ENCODE measurements at regions not wholly inside any gene's neighbourhood (a gene's known extent, or its start where the extent isn't known, plus 50 kb on each side); places are given as distances from the start of the nearest gene placed in this dataset.

GRCh38 chr5:138632900-138633489 lies 57.8 kb upstream of the HSPA9 start:
- H3K9me3 ChIP-seq (ENCODE audit: low read length) = no peaks in the 10 kb centered on the region
- H3K4me3 ChIP-seq (ENCODE audit: low read length) = no peak overlapping the region
- no peak overlapping the region for H3K4me2 ChIP-seq (ENCODE audit: low read length)
- no peaks in the 10 kb centered on the region for H3K9me2 ChIP-seq (ENCODE audit: insufficient read depth, low read length)
- no peaks in the 10 kb centered on the region for H4K20me1 ChIP-seq (ENCODE audit: insufficient read depth)
- no peaks in the 10 kb centered on the region for H3K79me2 ChIP-seq (replicated peaks; ENCODE audit: insufficient read depth, low read length)
- no peaks in the 10 kb centered on the region for H3F3A ChIP-seq (ENCODE audit: insufficient read depth, low read length, poor library complexity, severe bottlenecking)
- no peak overlapping the region for H3K9ac ChIP-seq (ENCODE audit: low read length)
- peak overlapping the region; percentile 10 for H2AFZ ChIP-seq (ENCODE audit: low read depth, low read length)
- no peaks in the 10 kb centered on the region for H3K36me3 ChIP-seq (ENCODE audit: insufficient read depth, low read length)
- no peak overlapping the region for H3K27ac ChIP-seq (ENCODE audit: low read length)
- TF ChIP-seq MXI1 (conservative IDR thresholded peaks at IDR 0.05; ENCODE audit: poor library complexity, severe bottlenecking) (no peak), EP300 (conservative IDR thresholded peaks at IDR 0.05; ENCODE audit: poor library complexity, severe bottlenecking) (no peak), SMC3 (conservative IDR thresholded peaks at IDR 0.05; ENCODE audit: poor library complexity) (peak; percentile 56), CTCF (IDR thresholded peaks at IDR 0.05; ENCODE audit: poor library complexity, severe bottlenecking) (peak; percentile 61), TAF1 (IDR thresholded peaks at IDR 0.05; ENCODE audit: low read depth) (no peak), POLR2AphosphoS5 (IDR thresholded peaks at IDR 0.05) (no peak), RAD21 (conservative IDR thresholded peaks at IDR 0.05) (peak; percentile 51), EZH2 (IDR thresholded peaks at IDR 0.05; ENCODE audit: borderline replicate concordance, insufficient read depth, low read length, poor library complexity, severe bottlenecking) (no peak)
- H3K27me3 ChIP-seq (ENCODE audit: insufficient read depth, low read depth, low read length) = no peaks in the 10 kb centered on the region

GRCh38 chr5:138631096-138631928 lies 56.1 kb upstream of the HSPA9 start:
- Histone ChIP-seq H3K79me2 (replicated peaks; ENCODE audit: insufficient read depth, low read length) (no peaks in the 10 kb centered on the region), H3K9me2 (ENCODE audit: insufficient read depth, low read length) (no peaks in the 10 kb centered on the region), H3K4me3 (ENCODE audit: low read length) (peak overlapping the region; percentile 28), H3K9me3 (ENCODE audit: low read length) (no peaks in the 10 kb centered on the region), H3F3A (ENCODE audit: insufficient read depth, low read length, poor library complexity, severe bottlenecking) (no peaks in the 10 kb centered on the region), H3K9ac (ENCODE audit: low read length) (peak overlapping the region; percentile 55), H3K27ac (ENCODE audit: low read length) (peak overlapping the region; percentile 84), H3K4me2 (ENCODE audit: low read length) (no peak overlapping the region), H3K36me3 (ENCODE audit: insufficient read depth, low read length) (no peaks in the 10 kb centered on the region), H2AFZ (ENCODE audit: low read depth, low read length) (no peak overlapping the region), H4K20me1 (ENCODE audit: insufficient read depth) (no peaks in the 10 kb centered on the region), H3K27me3 (ENCODE audit: insufficient read depth, low read depth, low read length) (no peaks in the 10 kb centered on the region)
- TF ChIP-seq POLR2AphosphoS5 (IDR thresholded peaks at IDR 0.05) (no peak), REST (IDR thresholded peaks at IDR 0.05; ENCODE audit: borderline replicate concordance) (peak; percentile 61), CTCF (IDR thresholded peaks at IDR 0.05; ENCODE audit: poor library complexity, severe bottlenecking) (no peak), EP300 (conservative IDR thresholded peaks at IDR 0.05; ENCODE audit: poor library complexity, severe bottlenecking) (peak; percentile 78)

Measured in neural cell (in vitro differentiated cells).